ENCODE measurements at regions not wholly inside any gene's neighbourhood (a gene's known extent, or its start where the extent isn't known, plus 50 kb on each side); places are given as distances from the start of the nearest gene placed in this dataset.

DNA sequence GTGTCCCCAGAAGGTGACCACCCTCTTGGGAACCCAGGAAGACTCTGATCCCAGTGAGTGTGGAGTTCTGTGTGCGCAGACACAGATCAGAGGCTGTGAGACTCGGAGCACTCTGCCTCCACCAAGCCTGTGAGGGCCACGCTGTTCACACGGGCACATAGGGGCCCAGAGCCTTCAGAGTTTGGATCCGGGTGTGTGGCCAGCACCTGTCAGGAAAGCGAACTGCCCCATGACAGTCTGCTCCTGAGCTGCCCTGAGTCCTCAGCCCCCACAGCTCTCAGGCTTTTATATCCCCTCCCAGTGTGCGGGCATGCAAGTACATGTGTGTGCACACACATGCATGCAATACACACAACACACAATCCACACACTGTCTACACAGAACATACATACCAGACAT lies 161.8 kb upstream of the IRX2 start:
- TF ChIP-seq POLR2A (IDR thresholded peaks at IDR 0.05) (no peak), POLR2AphosphoS5 (IDR thresholded peaks at IDR 0.05) (no peak)
- TF ChIP-seq, protein P1, sequence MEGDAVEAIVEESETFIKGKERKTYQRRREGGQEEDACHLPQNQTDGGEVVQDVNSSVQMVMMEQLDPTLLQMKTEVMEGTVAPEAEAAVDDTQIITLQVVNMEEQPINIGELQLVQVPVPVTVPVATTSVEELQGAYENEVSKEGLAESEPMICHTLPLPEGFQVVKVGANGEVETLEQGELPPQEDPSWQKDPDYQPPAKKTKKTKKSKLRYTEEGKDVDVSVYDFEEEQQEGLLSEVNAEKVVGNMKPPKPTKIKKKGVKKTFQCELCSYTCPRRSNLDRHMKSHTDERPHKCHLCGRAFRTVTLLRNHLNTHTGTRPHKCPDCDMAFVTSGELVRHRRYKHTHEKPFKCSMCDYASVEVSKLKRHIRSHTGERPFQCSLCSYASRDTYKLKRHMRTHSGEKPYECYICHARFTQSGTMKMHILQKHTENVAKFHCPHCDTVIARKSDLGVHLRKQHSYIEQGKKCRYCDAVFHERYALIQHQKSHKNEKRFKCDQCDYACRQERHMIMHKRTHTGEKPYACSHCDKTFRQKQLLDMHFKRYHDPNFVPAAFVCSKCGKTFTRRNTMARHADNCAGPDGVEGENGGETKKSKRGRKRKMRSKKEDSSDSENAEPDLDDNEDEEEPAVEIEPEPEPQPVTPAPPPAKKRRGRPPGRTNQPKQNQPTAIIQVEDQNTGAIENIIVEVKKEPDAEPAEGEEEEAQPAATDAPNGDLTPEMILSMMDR (IDR thresholded peaks at IDR 0.05) = no peak

Data from sigmoid colon (tissue), 4 donors.